A549 (cell line): ENCODE measurements at regions not wholly inside any gene's neighbourhood (a gene's known extent, or its start where the extent isn't known, plus 50 kb on each side); places are given as distances from the start of the nearest gene placed in this dataset.

ENCODE experiments used
- ATAC-seq, 2 experiments: fragments of 200-7000 bp in 1 of 2; fragments of >200 bp in 1 of 2; cut with Nextera tagmentation in 1 of 2; cut with Tn5 transposase in 1 of 2; 3 replicates each; pipeline versions ENCODE4 v1.8.0 to v1.9.1; 2018 to 2020; ENCODE audit warnings: mild to moderate bottlenecking in 1 of 2, moderate library complexity in 1 of 2
- CTCF ChIA-PET: fragments of 300-600 bp; sonication (Branson Sonifier 250); formaldehyde crosslinking; extraction: SDS; loops from one replicate; lab custom pipeline; 2021; ENCODE audit warnings: antibody characterized with exemption, inconsistent platforms; lab: Yijun Ruan, JAX
- POLR2A ChIA-PET: fragments of 350-600 bp; formaldehyde crosslinking; extraction: SDS; loops from one replicate; lab custom pipeline; 2021; ENCODE audit warnings: antibody characterized with exemption, inconsistent platforms; lab: Yijun Ruan, JAX
- DNase-seq, 2 experiments: peaks; one replicate each; pipeline versions ENCODE4 v3.0.0 to v3.0.0-alpha.2; 2011 to 2016; ENCODE audit warnings: low read depth in 1 of 2, low spot score in 1 of 2
- FAIRE-seq: peaks from 2 replicates; lab custom pipeline; 2011; peaks lifted over from hg19 to GRCh38; lab: Jason Lieb, UNC
- H3K27ac ChIP-seq, 2 experiments: fragments of >200 bp; sonication (Bioruptor Twin); formaldehyde crosslinking; 3 replicates each; pipeline ENCODE4 v1.5.1; 2016 to 2017
- H3K4me1 ChIP-seq: fragments of >200 bp; sonication (Bioruptor Twin); formaldehyde crosslinking; 3 replicates; pipeline ENCODE4 v1.6.1; 2016
- H3K4me2 ChIP-seq: fragments of >200 bp; sonication (Bioruptor Twin); formaldehyde crosslinking; 3 replicates; pipeline ENCODE4 v1.6.1; 2016
- H3K4me3 ChIP-seq: fragments of >200 bp; sonication (Bioruptor Twin); formaldehyde crosslinking; 3 replicates; pipeline ENCODE4 v1.5.1; 2016
- H3K9me3 ChIP-seq: fragments of >200 bp; sonication (Bioruptor Twin); formaldehyde crosslinking; 3 replicates; pipeline ENCODE4 v1.6.1; 2016
- EHMT2 ChIP-seq: fragments of 200-600 bp; sonication (generic); IDR thresholded peaks from 2 replicates; pipeline ENCODE4 v1.6.1; 2016; ENCODE audit warnings: antibody characterized with exemption, low read depth, mild to moderate bottlenecking, moderate library complexity
- ESRRA ChIP-seq: fragments of 150-350 bp; IDR thresholded peaks from 2 replicates; pipeline ENCODE4 v1.6.1; 2014; ENCODE audit warnings: mild to moderate bottlenecking, low read length, borderline replicate concordance
- FOXS1 ChIP-seq: fragments of 250-450 bp; sonication (Bioruptor Pico); IDR thresholded peaks from 2 replicates; pipeline ENCODE4 v1.5.0; 2020; ENCODE audit warnings: mild to moderate bottlenecking, moderate library complexity
- JUNB ChIP-seq: fragments of >200 bp; sonication (Bioruptor Twin); formaldehyde crosslinking; IDR thresholded peaks from 2 replicates; pipeline ENCODE4 v1.6.1; 2016
- KDM1A ChIP-seq: fragments of 200-600 bp; sonication (generic); IDR thresholded peaks from 2 replicates; pipeline ENCODE4 v1.6.1; 2016; ENCODE audit warnings: low read depth, mild to moderate bottlenecking
- NPAS2 ChIP-seq: fragments of 250-450 bp; sonication (Bioruptor Pico); IDR thresholded peaks from 2 replicates; pipeline ENCODE4 v1.8.0; 2022; ENCODE audit warnings: mild to moderate bottlenecking, moderate library complexity, borderline replicate concordance
- NR3C1 ChIP-seq: fragments of >200 bp; sonication (Bioruptor Twin); formaldehyde crosslinking; IDR thresholded peaks from 3 replicates; pipeline ENCODE4 v1.6.1; 2017
- PHF8 ChIP-seq: fragments of 200-600 bp; sonication (generic); IDR thresholded peaks from 2 replicates; pipeline ENCODE4 v1.6.1; 2016; ENCODE audit warnings: low read depth, mild to moderate bottlenecking, antibody characterized with exemption, moderate library complexity, borderline replicate concordance
- POLR2A ChIP-seq: IDR thresholded peaks from 2 replicates; pipeline ENCODE4 v1.6.1; 2012; ENCODE audit warnings: mild to moderate bottlenecking, low read length
- SMC3 ChIP-seq: fragments of >200 bp; sonication (Bioruptor Twin); formaldehyde crosslinking; IDR thresholded peaks from 3 replicates; pipeline ENCODE4 v1.6.1; 2018; ENCODE audit warnings: inconsistent platforms
- SREBF2 ChIP-seq: fragments of 450-650 bp; IDR thresholded peaks from 2 replicates; pipeline ENCODE4 v1.6.1; 2014; ENCODE audit warnings: mild to moderate bottlenecking, moderate library complexity
- TFCP2L1 ChIP-seq: fragments of 250-450 bp; sonication (Bioruptor Pico); IDR thresholded peaks from 2 replicates; pipeline ENCODE4 v1.5.0; 2021; ENCODE audit warnings: mild to moderate bottlenecking
- ZC3H11A ChIP-seq: fragments of 450-650 bp; IDR thresholded peaks from 2 replicates; pipeline ENCODE4 v1.6.1; 2014; ENCODE audit warnings: antibody characterized with exemption, mild to moderate bottlenecking
- ZNF302 ChIP-seq: fragments of 250-450 bp; sonication (Bioruptor Pico); IDR thresholded peaks from 2 replicates; pipeline ENCODE4 v1.9.0; 2021; ENCODE audit warnings: inconsistent platforms, mild to moderate bottlenecking, moderate library complexity
- ZSCAN20 ChIP-seq: fragments of 250-450 bp; sonication (Bioruptor Pico); IDR thresholded peaks from 2 replicates; pipeline ENCODE4 v1.8.0; 2022; ENCODE audit warnings: mild to moderate bottlenecking, moderate library complexity
- WGBS: methylation state at CpG from one replicate; pipeline ENCODE4 v1.1.6; 2017; ENCODE audit errors: missing lambda C conversion rate; 5-methylcytosine and 5-hydroxymethylcytosine counted together
- TF ChIP-seq, protein P1 (sequence below): fragments of 150-350 bp; IDR thresholded peaks from 2 replicates; pipeline ENCODE4 v1.6.1; 2014; ENCODE audit warnings: low read depth, mild to moderate bottlenecking, low read length
- TF ChIP-seq, protein P2 (sequence below): fragments of 250-450 bp; sonication (Bioruptor Pico); IDR thresholded peaks from 2 replicates; pipeline ENCODE4 v1.5.0; 2020; ENCODE audit warnings: low read depth, mild to moderate bottlenecking, moderate library complexity
- TF ChIP-seq, protein P3 (sequence below): fragments of >200 bp; sonication (Bioruptor Twin); formaldehyde crosslinking; IDR thresholded peaks from 3 replicates; pipeline ENCODE4 v1.5.1; 2016
- TF ChIP-seq, protein P4 (sequence below): IDR thresholded peaks from 2 replicates; pipeline ENCODE4 v1.6.1; 2012
- TF ChIP-seq, protein P5 (sequence below): IDR thresholded peaks from 2 replicates; pipeline ENCODE4 v1.6.1; 2012
- TF ChIP-seq, protein P6 (sequence below): fragments of >200 bp; sonication (Bioruptor Twin); formaldehyde crosslinking; IDR thresholded peaks from 2 replicates; pipeline ENCODE4 v1.6.1; 2016
- TF ChIP-seq, protein P7 (sequence below): fragments of 250-450 bp; sonication (Bioruptor Pico); IDR thresholded peaks from 2 replicates; pipeline ENCODE4 v1.5.0; 2021; ENCODE audit warnings: mild to moderate bottlenecking, moderate library complexity, borderline replicate concordance

DNA sequence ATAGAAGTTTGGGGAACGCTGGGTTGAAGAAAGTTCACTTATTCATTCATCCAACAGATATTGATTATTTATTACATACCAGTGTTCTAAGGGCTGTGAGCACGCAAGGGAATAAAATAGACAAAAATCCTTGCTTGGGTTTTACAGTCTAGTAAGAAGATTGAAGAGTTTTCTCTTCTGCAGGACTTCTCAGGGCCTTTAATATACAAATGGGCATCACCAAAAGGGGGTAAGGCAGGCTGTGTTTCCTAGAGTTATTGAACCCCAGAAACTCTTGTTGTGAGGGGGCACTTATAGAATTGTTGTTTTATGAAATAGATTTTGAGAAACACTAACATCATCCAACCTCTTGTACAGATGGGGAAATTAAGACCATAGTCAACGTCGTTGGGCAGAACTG, 198.5 kb upstream of the ZNF618 start:
- FAIRE-seq (no peak), DNase-seq (no peak), ATAC-seq (no peak)
- H3K4me3 ChIP-seq, result no peak overlapping the region
- ChIA-PET CTCF (interaction anchor here (0.6 to 5.9 kb wide), 6 partner anchors 8 to 86 kb away, joined by 3 to 29 read pairs (median 4); no protein-coding TSS in a partner anchor), POLR2A (no interaction called here)
- H3K4me1 ChIP-seq, result peaks cover 2% of the 10 kb centered on the region; the same call in 1 of the 3 replicates
- WGBS, result 83% methylated on average over 4 of the region's 4 CpGs
- TF ChIP-seq, protein P1, sequence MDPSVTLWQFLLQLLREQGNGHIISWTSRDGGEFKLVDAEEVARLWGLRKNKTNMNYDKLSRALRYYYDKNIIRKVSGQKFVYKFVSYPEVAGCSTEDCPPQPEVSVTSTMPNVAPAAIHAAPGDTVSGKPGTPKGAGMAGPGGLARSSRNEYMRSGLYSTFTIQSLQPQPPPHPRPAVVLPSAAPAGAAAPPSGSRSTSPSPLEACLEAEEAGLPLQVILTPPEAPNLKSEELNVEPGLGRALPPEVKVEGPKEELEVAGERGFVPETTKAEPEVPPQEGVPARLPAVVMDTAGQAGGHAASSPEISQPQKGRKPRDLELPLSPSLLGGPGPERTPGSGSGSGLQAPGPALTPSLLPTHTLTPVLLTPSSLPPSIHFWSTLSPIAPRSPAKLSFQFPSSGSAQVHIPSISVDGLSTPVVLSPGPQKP, result no peak
- TF ChIP-seq, protein P2, sequence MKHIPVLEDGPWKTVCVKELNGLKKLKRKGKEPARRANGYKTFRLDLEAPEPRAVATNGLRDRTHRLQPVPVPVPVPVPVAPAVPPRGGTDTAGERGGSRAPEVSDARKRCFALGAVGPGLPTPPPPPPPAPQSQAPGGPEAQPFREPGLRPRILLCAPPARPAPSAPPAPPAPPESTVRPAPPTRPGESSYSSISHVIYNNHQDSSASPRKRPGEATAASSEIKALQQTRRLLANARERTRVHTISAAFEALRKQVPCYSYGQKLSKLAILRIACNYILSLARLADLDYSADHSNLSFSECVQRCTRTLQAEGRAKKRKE (CRISPR knock-in tag), result no peak
- TF ChIP-seq NPAS2 (no peak), POLR2A (no peak)
- no peak overlapping the region for H3K4me2 ChIP-seq
- H3K9me3 ChIP-seq, result no peaks in the 10 kb centered on the region
- H3K27ac ChIP-seq, result no peak overlapping the region

DNA sequence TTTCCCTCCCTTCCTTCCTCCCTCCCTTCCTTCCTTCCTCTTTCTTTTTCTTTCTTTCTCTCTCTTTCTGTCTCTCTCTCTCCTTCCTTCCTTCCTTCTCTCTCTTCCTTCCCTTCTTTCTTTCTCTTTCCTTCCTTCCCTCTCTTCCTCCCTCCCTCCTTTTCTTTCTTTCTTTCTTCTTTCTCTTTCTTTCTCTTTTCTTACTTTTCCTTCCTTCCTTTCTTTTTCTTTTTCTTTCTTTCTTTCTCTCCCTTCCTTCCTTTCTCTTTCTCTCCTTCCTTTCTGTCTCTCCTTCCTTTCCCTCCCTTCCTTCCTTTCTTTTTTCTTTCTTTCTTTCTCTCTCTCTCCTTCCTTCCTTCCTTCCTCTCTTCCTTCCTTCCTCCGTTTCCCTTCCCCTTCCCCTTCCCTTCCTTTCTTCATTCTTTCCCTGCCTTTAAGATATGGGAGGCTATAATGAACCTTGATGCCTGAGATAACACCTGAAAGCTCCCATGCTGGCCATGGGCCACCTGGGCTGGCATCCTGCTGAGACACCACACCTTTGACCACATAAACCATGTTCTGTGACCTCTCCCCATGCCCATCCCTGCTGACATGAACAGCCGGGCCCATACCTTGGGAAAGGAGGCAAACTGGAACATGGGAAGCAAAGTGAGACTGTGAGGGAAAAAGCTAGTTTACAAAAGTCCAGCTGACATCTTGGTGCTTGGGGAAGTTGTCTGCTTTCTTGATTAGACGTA, 197.8 kb upstream of the ZNF618 start:
- DNase-seq (no peak), ATAC-seq (no peak), FAIRE-seq (no peak)
- POLR2A ChIA-PET, result no interaction called here
- whole genome bisulfite sequencing, result 40% methylated on average over 3 of the region's 3 CpGs
- Histone ChIP-seq H3K4me3 (no peak overlapping the region), H3K27ac (no peak overlapping the region), H3K9me3 (no peaks in the 10 kb centered on the region), H3K4me2 (no peak overlapping the region), H3K4me1 (peaks cover 6% of the 10 kb centered on the region; the same call in 2 of the 3 replicates)
- no peak for TF ChIP-seq ZC3H11A
- no peak for TF ChIP-seq PHF8
- TF ChIP-seq, protein P1, result no peak
- TF ChIP-seq, protein P3, sequence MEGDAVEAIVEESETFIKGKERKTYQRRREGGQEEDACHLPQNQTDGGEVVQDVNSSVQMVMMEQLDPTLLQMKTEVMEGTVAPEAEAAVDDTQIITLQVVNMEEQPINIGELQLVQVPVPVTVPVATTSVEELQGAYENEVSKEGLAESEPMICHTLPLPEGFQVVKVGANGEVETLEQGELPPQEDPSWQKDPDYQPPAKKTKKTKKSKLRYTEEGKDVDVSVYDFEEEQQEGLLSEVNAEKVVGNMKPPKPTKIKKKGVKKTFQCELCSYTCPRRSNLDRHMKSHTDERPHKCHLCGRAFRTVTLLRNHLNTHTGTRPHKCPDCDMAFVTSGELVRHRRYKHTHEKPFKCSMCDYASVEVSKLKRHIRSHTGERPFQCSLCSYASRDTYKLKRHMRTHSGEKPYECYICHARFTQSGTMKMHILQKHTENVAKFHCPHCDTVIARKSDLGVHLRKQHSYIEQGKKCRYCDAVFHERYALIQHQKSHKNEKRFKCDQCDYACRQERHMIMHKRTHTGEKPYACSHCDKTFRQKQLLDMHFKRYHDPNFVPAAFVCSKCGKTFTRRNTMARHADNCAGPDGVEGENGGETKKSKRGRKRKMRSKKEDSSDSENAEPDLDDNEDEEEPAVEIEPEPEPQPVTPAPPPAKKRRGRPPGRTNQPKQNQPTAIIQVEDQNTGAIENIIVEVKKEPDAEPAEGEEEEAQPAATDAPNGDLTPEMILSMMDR, result no peak
- TF ChIP-seq KDM1A, result no peak
- no peak for TF ChIP-seq JUNB
- TF ChIP-seq, protein P4, sequence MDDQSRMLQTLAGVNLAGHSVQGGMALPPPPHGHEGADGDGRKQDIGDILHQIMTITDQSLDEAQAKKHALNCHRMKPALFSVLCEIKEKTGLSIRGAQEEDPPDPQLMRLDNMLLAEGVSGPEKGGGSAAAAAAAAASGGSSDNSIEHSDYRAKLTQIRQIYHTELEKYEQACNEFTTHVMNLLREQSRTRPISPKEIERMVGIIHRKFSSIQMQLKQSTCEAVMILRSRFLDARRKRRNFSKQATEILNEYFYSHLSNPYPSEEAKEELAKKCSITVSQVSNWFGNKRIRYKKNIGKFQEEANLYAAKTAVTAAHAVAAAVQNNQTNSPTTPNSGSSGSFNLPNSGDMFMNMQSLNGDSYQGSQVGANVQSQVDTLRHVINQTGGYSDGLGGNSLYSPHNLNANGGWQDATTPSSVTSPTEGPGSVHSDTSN, result no peak
- TF ChIP-seq TFCP2L1 (CRISPR knock-in tag), result no peak
- CTCF ChIA-PET, result interaction anchor here (1.0 to 1.6 kb wide), 4 partner anchors 11 to 88 kb away, joined by 3 to 7 read pairs (median 4); no protein-coding TSS in a partner anchor

DNA sequence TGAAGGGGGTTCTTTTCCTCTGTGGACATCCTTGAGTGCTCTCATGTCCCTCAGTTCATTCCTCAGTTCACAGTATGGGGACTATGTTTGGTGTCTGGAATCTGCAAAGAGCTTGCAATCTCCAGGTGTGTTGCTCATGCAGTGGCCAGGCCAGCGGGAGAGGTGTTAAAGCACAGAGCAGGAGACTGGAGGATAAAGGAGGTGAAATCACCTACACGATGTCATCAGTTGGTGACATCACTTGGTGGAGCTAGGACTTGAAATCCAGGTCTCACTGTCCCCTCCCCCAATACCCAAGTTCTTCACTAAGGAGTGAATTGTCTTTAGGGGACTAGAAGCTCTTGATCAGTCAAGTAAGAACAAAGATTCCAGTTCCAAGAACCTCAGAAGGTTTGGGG, 197.3 kb upstream of the ZNF618 start:
- no peak for DNase-seq
- ATAC-seq, result no peak
- CTCF ChIA-PET, result interaction anchor here (0.9 to 1.6 kb wide), 5 partner anchors 12 to 233 kb away, joined by 3 to 7 read pairs (median 3); no protein-coding TSS in a partner anchor
- no peak overlapping the region for H3K4me2 ChIP-seq
- POLR2A ChIA-PET, result no interaction called here
- H3K4me3 ChIP-seq, result no peak overlapping the region
- peaks cover 6% of the 10 kb centered on the region; the same call in 2 of the 3 replicates for H3K4me1 ChIP-seq
- H3K27ac ChIP-seq, result no peak overlapping the region
- 45% methylated on average over 2 of the region's 2 CpGs for WGBS
- H3K9me3 ChIP-seq, result no peaks in the 10 kb centered on the region
- FAIRE-seq, result no peak
- no peak for TF ChIP-seq JUNB
- TF ChIP-seq NR3C1, result no peak
- TF ChIP-seq, protein P5, sequence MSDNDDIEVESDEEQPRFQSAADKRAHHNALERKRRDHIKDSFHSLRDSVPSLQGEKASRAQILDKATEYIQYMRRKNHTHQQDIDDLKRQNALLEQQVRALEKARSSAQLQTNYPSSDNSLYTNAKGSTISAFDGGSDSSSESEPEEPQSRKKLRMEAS, result no peak
- TF ChIP-seq, protein P6, sequence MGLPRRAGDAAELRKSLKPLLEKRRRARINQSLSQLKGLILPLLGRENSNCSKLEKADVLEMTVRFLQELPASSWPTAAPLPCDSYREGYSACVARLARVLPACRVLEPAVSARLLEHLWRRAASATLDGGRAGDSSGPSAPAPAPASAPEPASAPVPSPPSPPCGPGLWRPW, result no peak
- TF ChIP-seq SREBF2, result no peak
- TF ChIP-seq, protein P1, result no peak
- TF ChIP-seq EHMT2, result no peak
- no peak for TF ChIP-seq ZNF302 (CRISPR knock-in tag)
- no peak for TF ChIP-seq FOXS1 (CRISPR knock-in tag)
- TF ChIP-seq, protein P7, sequence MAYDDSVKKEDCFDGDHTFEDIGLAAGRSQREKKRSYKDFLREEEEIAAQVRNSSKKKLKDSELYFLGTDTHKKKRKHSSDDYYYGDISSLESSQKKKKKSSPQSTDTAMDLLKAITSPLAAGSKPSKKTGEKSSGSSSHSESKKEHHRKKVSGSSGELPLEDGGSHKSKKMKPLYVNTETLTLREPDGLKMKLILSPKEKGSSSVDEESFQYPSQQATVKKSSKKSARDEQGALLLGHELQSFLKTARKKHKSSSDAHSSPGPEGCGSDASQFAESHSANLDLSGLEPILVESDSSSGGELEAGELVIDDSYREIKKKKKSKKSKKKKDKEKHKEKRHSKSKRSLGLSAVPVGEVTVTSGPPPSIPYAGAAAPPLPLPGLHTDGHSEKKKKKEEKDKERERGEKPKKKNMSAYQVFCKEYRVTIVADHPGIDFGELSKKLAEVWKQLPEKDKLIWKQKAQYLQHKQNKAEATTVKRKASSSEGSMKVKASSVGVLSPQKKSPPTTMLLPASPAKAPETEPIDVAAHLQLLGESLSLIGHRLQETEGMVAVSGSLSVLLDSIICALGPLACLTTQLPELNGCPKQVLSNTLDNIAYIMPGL, result no peak
- no peak for TF ChIP-seq SMC3
- TF ChIP-seq ESRRA, result no peak
- no peak for TF ChIP-seq PHF8
- TF ChIP-seq ZSCAN20 (CRISPR knock-in tag), result no peak
